Activated CD4-positive, alpha-beta T cell treated with anti-CD3 and anti-CD28 coated beads, Interleukin-2, amount 10 ng/mL, durations not matched to agents 7 days and 5 days (primary cell): ENCODE measurements at regions not wholly inside any gene's neighbourhood (a gene's known extent, or its start where the extent isn't known, plus 50 kb on each side); places are given as distances from the start of the nearest gene placed in this dataset.

Source experiments
- CTCF ChIA-PET: fragments of 350-600 bp; sonication (Branson Sonifier 250); formaldehyde crosslinking; loops from one replicate; lab custom pipeline; 2021; ENCODE audit warnings: antibody characterized with exemption; lab: Charles Lee
- POLR2A ChIA-PET: fragments of 350-600 bp; sonication (Branson Sonifier 250); formaldehyde crosslinking; loops from one replicate; lab custom pipeline; 2021; ENCODE audit warnings: antibody characterized with exemption; lab: Charles Lee
- DNase-seq: peaks from one replicate; pipeline ENCODE4 v3.0.0-alpha.2; 2020
- H3K27ac Mint-ChIP-seq: one replicate; pipeline ENCODE4 v1.8.0; 2021; ENCODE audit warnings: mild to moderate bottlenecking, moderate library complexity, mixed read lengths
- H3K27me3 Mint-ChIP-seq: one replicate; pipeline ENCODE4 v1.8.0; 2021; ENCODE audit warnings: mixed read lengths
- H3K36me3 Mint-ChIP-seq: one replicate; pipeline ENCODE4 v1.8.0; 2021; ENCODE audit warnings: low read depth, mixed read lengths
- H3K4me1 Mint-ChIP-seq: one replicate; pipeline ENCODE4 v1.8.0; 2021; ENCODE audit warnings: mixed read lengths
- H3K4me3 Mint-ChIP-seq: one replicate; pipeline ENCODE4 v1.8.0; 2021; ENCODE audit warnings: mild to moderate bottlenecking, moderate library complexity, mixed read lengths
- H3K9me3 Mint-ChIP-seq: one replicate; pipeline ENCODE4 v1.8.0; 2021; ENCODE audit warnings: mixed read lengths

DNA sequence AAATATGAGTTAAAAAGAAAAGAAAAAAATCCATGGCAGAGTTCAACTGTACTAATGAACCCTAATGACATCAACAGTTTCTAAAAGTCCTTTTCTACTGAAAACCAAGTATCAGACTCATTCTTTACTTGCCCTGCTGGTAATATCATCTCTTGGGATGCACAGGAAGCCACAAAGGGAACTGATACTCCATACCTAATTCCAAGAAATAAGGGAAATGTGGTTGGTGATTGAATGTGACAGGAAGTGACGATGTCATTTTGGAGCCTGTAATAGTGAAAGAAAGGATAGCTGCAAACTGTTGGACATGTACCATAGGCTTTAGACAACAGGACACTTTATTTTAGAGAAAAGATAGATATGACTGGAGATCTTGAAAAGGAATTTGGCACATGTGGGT, 98.7 kb upstream of the VAV3 start:
- ChIA-PET CTCF (interaction anchor here (0.7 kb wide), 1 partner anchor 108 kb away, joined by 3 read pairs; no protein-coding TSS in a partner anchor), POLR2A (no interaction called here)
- Mint-ChIP-seq H3K36me3 (peaks cover 2% of the 10 kb centered on the region), H3K27me3 (peaks cover 3% of the 10 kb centered on the region), H3K9me3 (peaks cover 10% of the 10 kb centered on the region), H3K4me1 (peaks cover 17% of the 10 kb centered on the region), H3K27ac (no peak overlapping the region), H3K4me3 (no peak overlapping the region)
- DNase-seq: no peak

GRCh38 chr1:108059945-108060344, 95.0 kb upstream of the VAV3 start:
- DNase-seq: no peak

DNA sequence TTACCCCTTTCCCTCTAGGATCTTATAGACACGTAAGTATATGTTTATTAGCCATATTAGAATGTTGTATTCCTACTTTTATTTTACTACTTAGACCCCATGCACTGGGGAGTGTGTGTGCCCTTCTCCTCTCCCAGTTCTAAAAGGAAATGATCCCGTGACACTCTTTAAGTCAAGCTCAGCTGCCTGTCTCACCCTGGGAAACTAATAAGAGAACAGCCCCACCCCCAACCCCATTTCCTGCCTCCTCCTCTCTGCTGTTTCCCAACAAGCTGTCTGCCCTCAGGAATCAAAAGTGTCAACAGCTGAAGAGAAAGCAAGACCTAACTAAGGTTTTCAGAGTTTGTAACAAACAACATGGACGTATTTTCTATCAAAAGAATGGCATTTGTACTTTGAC, 92.6 kb upstream of the VAV3 start:
- POLR2A ChIA-PET: no interaction called here
- Mint-ChIP-seq H3K9me3 (peaks cover 4% of the 10 kb centered on the region), H3K4me3 (no peak overlapping the region), H3K27me3 (peaks cover 2% of the 10 kb centered on the region), H3K36me3 (peaks cover 2% of the 10 kb centered on the region), H3K4me1 (peaks cover 6% of the 10 kb centered on the region), H3K27ac (no peak overlapping the region)
- CTCF ChIA-PET: no interaction called here
- DNase-seq: no peak

More at GRCh38 chr1:108059945-108060344, 95.0 kb upstream of the VAV3 start:
- ChIA-PET POLR2A (no interaction called here), CTCF (no interaction called here)
- Mint-ChIP-seq H3K4me3 (no peak overlapping the region), H3K27ac (no peak overlapping the region), H3K27me3 (peaks cover 3% of the 10 kb centered on the region), H3K36me3 (peaks cover 2% of the 10 kb centered on the region), H3K9me3 (peaks cover 10% of the 10 kb centered on the region), H3K4me1 (peaks cover 17% of the 10 kb centered on the region)

- no peak for DNase-seq
- ChIA-PET CTCF (interaction anchor here (0.7 to 1.1 kb wide), 2 partner anchors 11 to 19 kb away, joined by 3 read pairs; no protein-coding TSS in a partner anchor), POLR2A (no interaction called here)
- Mint-ChIP-seq H3K36me3 (peaks cover under 1% of the 10 kb centered on the region), H3K27me3 (peaks cover under 1% of the 10 kb centered on the region), H3K4me3 (no peak overlapping the region), H3K4me1 (peaks cover 5% of the 10 kb centered on the region), H3K9me3 (peaks cover under 1% of the 10 kb centered on the region), H3K27ac (no peak overlapping the region)
Observed at GRCh38 chr1:108056436-108056990, 91.5 kb upstream of the VAV3 start.

DNA sequence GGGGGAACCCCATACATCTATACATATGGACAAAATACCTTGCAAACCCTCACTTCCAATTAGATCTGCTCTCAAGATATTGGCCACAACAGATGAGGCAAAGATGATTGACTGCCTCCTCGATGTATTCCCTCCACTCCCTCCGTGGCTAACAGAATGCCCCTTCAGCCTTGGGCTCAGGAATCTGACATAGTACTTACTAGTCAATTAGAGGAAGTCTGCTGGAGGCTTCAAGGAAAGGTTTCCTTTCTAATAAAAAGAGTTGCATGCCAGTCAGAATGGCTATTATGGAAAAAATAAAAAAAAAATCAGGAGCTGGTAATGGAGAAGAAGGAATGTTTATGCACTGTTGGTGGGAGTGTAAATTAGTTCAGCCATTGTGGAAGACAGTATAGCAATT, 90.4 kb upstream of the VAV3 start:
- no peaks in the 10 kb centered on the region for H3K36me3 Mint-ChIP-seq
- no peaks in the 10 kb centered on the region for H3K27me3 Mint-ChIP-seq
- H3K9me3 Mint-ChIP-seq: no peaks in the 10 kb centered on the region
- H3K4me3 Mint-ChIP-seq: no peak overlapping the region
- ChIA-PET POLR2A (no interaction called here), CTCF (interaction anchor here (1.1 kb wide), 1 partner anchor 18 kb away, joined by 3 read pairs; no protein-coding TSS in a partner anchor)
- no peak overlapping the region for H3K27ac Mint-ChIP-seq
- H3K4me1 Mint-ChIP-seq: peaks cover 5% of the 10 kb centered on the region
- DNase-seq: no peak

DNA sequence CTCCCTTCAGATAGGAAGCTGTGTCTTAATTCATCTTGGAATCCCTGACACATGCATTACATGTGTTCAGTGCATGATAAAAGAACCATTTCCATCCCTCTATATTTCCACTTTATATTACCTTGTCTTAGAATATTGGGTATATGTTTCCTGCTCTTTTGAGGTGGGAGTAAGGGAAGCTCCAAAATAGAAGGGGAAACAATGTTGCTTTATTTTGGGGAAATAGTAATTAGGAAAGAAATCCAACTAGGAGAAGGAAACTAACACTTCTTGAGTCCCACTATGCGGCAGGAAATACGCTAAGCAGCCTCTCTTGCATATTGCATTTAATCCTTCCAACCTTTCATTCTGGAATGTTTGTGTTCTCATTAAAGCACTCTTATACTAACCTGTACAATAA, 89.4 kb upstream of the VAV3 start:
- ChIA-PET POLR2A (no interaction called here), CTCF (no interaction called here)
- H3K27ac Mint-ChIP-seq: no peak overlapping the region
- H3K4me1 Mint-ChIP-seq: peaks cover 5% of the 10 kb centered on the region
- H3K36me3 Mint-ChIP-seq: no peaks in the 10 kb centered on the region
- H3K4me3 Mint-ChIP-seq: no peak overlapping the region
- H3K9me3 Mint-ChIP-seq: peaks cover under 1% of the 10 kb centered on the region
- no peak for DNase-seq
- H3K27me3 Mint-ChIP-seq: no peaks in the 10 kb centered on the region

DNA sequence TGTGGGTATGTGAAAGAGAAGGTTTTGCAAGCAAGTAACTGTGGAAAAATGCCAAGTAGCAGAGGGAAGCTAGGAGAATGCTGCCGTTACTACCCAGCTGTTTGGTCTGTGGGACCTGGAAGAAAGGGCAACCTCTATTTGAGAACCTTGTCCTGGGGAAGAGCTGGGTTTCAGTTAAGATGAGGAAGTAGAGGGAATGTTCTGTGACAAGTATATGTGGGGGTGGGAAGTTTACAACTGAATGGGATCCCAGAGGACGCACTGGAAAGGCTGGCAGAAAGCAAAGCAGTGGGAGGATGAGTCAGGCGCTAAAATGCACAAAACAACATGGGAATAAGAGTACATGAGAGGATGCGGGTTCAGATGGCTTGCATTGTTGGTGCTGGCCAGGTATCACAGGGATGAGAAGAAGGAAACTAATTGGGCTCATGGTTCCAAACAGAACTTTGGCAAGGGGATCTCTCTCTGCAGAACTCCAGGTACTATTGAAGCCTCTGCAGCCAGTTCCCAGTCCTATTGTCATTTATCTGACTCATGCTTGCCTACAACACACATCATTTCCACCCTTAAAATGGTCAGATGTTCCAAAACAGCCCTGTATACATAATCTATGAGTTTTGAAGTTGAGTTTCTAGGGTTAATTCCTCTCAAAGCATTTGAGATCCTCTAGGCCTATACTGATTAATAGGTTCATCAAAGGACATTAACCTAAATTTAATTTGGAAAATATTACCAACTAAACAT, 88.5 kb upstream of the VAV3 start:
- ChIA-PET CTCF (no interaction called here), POLR2A (no interaction called here)
- H3K9me3 Mint-ChIP-seq: peaks cover 2% of the 10 kb centered on the region
- no peak overlapping the region for H3K27ac Mint-ChIP-seq
- no peak for DNase-seq
- no peaks in the 10 kb centered on the region for H3K27me3 Mint-ChIP-seq
- no peaks in the 10 kb centered on the region for H3K36me3 Mint-ChIP-seq
- no peak overlapping the region for H3K4me3 Mint-ChIP-seq
- H3K4me1 Mint-ChIP-seq: peaks cover 5% of the 10 kb centered on the region

DNA sequence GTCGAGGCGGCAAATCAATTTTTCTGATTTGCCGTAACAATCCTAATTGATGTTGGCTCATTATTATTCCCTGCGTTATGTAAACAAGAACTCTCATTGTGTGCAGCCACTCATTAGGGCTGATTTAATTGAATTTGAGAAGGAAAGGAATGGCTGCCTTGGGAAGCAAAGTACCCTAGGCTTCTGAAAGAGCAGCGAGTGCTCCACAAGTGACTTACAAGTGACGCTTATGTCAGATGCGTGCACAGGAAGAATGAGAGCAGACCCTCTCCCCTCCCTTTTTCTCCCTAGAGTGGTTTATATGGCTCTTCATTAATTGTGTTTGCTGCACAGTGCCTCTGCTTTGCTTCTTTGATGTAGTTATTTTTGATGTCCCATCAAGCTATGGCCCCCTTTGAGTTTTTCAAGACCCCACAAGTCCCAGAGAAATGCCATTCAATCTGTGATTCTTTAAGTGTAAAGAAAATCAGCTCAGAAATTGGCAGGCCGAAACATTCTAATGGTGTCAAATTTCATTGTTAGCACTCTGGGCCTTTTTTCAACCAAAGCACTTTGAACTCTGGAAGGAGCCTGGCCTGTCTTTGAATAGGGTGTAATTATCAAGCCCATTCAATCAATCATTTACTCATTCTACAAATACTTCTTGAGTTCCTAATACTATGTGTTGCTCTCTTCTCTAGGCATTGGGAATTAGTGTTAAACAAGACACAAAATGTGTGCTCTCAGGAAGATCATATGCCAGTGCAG, 86.8 kb upstream of the VAV3 start:
- Mint-ChIP-seq H3K4me1 (no peaks in the 10 kb centered on the region), H3K4me3 (no peak overlapping the region), H3K9me3 (peaks cover 2% of the 10 kb centered on the region), H3K36me3 (peaks cover 3% of the 10 kb centered on the region), H3K27ac (no peak overlapping the region), H3K27me3 (no peaks in the 10 kb centered on the region)
- POLR2A ChIA-PET: no interaction called here
- CTCF ChIA-PET: interaction anchor here (0.9 kb wide), 1 partner anchor 24 kb away, joined by 3 read pairs; no protein-coding TSS in a partner anchor
- no peak for DNase-seq

GRCh38 chr1:108050911-108051629, 86.1 kb upstream of the VAV3 start:
- peak overlapping the region; percentile 4 for H3K4me3 Mint-ChIP-seq
- peaks cover 2% of the 10 kb centered on the region for H3K9me3 Mint-ChIP-seq
- CTCF ChIA-PET: interaction anchor here (0.9 kb wide), 1 partner anchor 23 kb away, joined by 3 read pairs; no protein-coding TSS in a partner anchor
- H3K27me3 Mint-ChIP-seq: no peaks in the 10 kb centered on the region
- peak overlapping the region; percentile 19 for H3K27ac Mint-ChIP-seq
- peaks cover 3% of the 10 kb centered on the region for H3K36me3 Mint-ChIP-seq
- DNase-seq: no peak
- POLR2A ChIA-PET: no interaction called here
- no peaks in the 10 kb centered on the region for H3K4me1 Mint-ChIP-seq

DNA sequence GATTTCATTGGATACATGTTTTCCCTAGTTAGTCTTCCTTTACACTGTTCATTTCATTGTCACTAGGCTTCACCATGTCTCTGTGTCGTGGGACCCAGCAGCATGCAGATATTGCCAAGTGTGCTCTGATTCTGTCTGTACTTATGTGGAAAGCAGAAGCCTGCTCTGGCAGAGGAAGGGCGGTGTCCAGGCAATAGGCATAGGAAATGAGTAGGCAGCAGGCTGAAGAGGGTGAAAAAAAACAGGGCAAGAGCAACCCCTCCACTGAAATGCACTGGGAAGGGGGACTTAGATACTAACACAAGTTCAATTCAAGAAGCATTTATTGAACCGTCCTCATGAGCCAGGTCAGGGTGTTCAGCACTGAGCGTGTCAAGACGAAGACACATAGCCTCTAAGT, 85.2 kb upstream of the VAV3 start:
- CTCF ChIA-PET: interaction anchor here (3.4 kb wide), 1 partner anchor 12 kb away, joined by 7 read pairs; no protein-coding TSS in a partner anchor
- no peak for DNase-seq
- Mint-ChIP-seq H3K4me3 (no peak overlapping the region), H3K9me3 (peaks cover 2% of the 10 kb centered on the region), H3K27me3 (no peaks in the 10 kb centered on the region), H3K27ac (no peak overlapping the region), H3K4me1 (peaks cover 2% of the 10 kb centered on the region), H3K36me3 (peaks cover 3% of the 10 kb centered on the region)
- POLR2A ChIA-PET: no interaction called here

- Mint-ChIP-seq H3K4me1 (peaks cover 8% of the 10 kb centered on the region), H3K9me3 (peaks cover 2% of the 10 kb centered on the region), H3K27ac (no peak overlapping the region), H3K4me3 (no peak overlapping the region), H3K36me3 (peaks cover 3% of the 10 kb centered on the region), H3K27me3 (no peaks in the 10 kb centered on the region)
- POLR2A ChIA-PET: no interaction called here
- DNase-seq: peak; percentile 26
- CTCF ChIA-PET: interaction anchor here (1.1 to 3.4 kb wide), 2 partner anchors 11 to 16 kb away, joined by 4 to 7 read pairs; no protein-coding TSS in a partner anchor
Observed at GRCh38 chr1:108049178-108049819, 84.3 kb upstream of the VAV3 start.
